ENCODE measurements at regions not wholly inside any gene's neighbourhood (a gene's known extent, or its start where the extent isn't known, plus 50 kb on each side); places are given as distances from the start of the nearest gene placed in this dataset.

- TF ChIP-seq CTCF (IDR thresholded peaks at IDR 0.05) (no peak), POLR2A (IDR thresholded peaks at IDR 0.05) (no peak)
These were observed 115.6 kb upstream of the CDYL start for GRCh38 chr6:4660377-4661321.

All from stomach (tissue), 4 donors.